Cardiac septum (tissue), 1 donor: ENCODE measurements at regions not wholly inside any gene's neighbourhood (a gene's known extent, or its start where the extent isn't known, plus 50 kb on each side); places are given as distances from the start of the nearest gene placed in this dataset.
"Not testable (repeated sequence)": the region's sequence is repeated elsewhere in the genome, so short reads cannot be mapped to it uniquely, and the experiment has no call there.

Experiments
- DNase-seq: peaks from one replicate; pipeline ENCODE4 v3.0.0-alpha.2; 2020; ENCODE audit warnings: low spot score
- intact Hi-C: fragments of 100-400 bp; cut with DNase I; formaldehyde crosslinking; loops from one replicate; pipeline ENCODE4 v1.14.0; 2022
- donor health status: DM: no; HTN: no; CAD: no.

GRCh38 chr3:164927728-164928127, 150.6 kb downstream of the SI start:
- intact Hi-C loops: no loop called here
- no peak for DNase-seq

GRCh38 chr3:164918905-164919304, 159.4 kb downstream of the SI start:
- intact Hi-C loops: no loop called here
- no peak for DNase-seq

GRCh38 chr3:164912916-164913315, 165.4 kb downstream of the SI start:
- intact Hi-C loops: no loop called here
- no peak for DNase-seq

GRCh38 chr3:164903820-164904451, 174.4 kb downstream of the SI start:
- intact Hi-C loops: no loop called here
- no peak for DNase-seq

- no peak for DNase-seq
- intact Hi-C loops: no loop called here
Measured at GRCh38 chr3:164897342-164897741, 181.0 kb downstream of the SI start.

- DNase-seq: no peak
- intact Hi-C loops: no loop called here
Measured at GRCh38 chr3:164890061-164890460, 188.2 kb downstream of the SI start.

- no peak for DNase-seq
- intact Hi-C loops: no loop called here
Measured at GRCh38 chr3:164883171-164883570, 195.1 kb downstream of the SI start.

- no peak for DNase-seq
- intact Hi-C loops: no loop called here
Measured at GRCh38 chr3:164879201-164879600, 199.1 kb downstream of the SI start.

GRCh38 chr3:164864454-164864853, 213.8 kb downstream of the SI start:
- DNase-seq: no peak
- intact Hi-C loops: no loop called here

- intact Hi-C loops: no loop called here
- no peak for DNase-seq
Measured at GRCh38 chr3:164852866-164853265, 225.4 kb downstream of the SI start.

- intact Hi-C loops: no loop called here
- no peak for DNase-seq
Measured at GRCh38 chr3:164851905-164852304, 226.4 kb downstream of the SI start.

GRCh38 chr3:164851204-164851603, 227.1 kb downstream of the SI start:
- no peak for DNase-seq
- intact Hi-C loops: no loop called here

- DNase-seq: no peak
- intact Hi-C loops: no loop called here
Measured at GRCh38 chr3:164848923-164849322, 229.4 kb downstream of the SI start.

GRCh38 chr3:164845739-164846138, 232.6 kb downstream of the SI start:
- intact Hi-C loops: no loop called here
- no peak for DNase-seq

GRCh38 chr3:164832216-164832615, 246.1 kb downstream of the SI start:
- intact Hi-C loops: no loop called here
- DNase-seq: no peak

GRCh38 chr3:164818318-164818717, 260.0 kb downstream of the SI start:
- DNase-seq: no peak
- intact Hi-C loops: no loop called here

GRCh38 chr3:164814106-164814505, 264.2 kb downstream of the SI start:
- intact Hi-C loops: no loop called here

GRCh38 chr3:164812042-164812441, 266.3 kb downstream of the SI start:
- no peak for DNase-seq
- intact Hi-C loops: no loop called here

More at GRCh38 chr3:164814106-164814505, 264.2 kb downstream of the SI start:
- DNase-seq: no peak

GRCh38 chr3:164806188-164806587, 272.1 kb downstream of the SI start:
- no peak for DNase-seq

GRCh38 chr3:164794099-164794498, 284.2 kb downstream of the SI start:
- intact Hi-C loops: no loop called here
- no peak for DNase-seq

More at GRCh38 chr3:164806188-164806587, 272.1 kb downstream of the SI start:
- intact Hi-C loops: no loop called here

GRCh38 chr3:164791263-164791662, 287.0 kb downstream of the SI start:
- DNase-seq: no peak
- intact Hi-C loops: no loop called here

GRCh38 chr3:164784407-164784806, 293.9 kb downstream of the SI start:
- peak; percentile 70 for DNase-seq

More at GRCh38 chr3:164784407-164784806, 293.9 kb downstream of the SI start:
- intact Hi-C loops: not testable (repeated sequence)
